HepG2 (cell line): ENCODE measurements at regions not wholly inside any gene's neighbourhood (a gene's known extent, or its start where the extent isn't known, plus 50 kb on each side); places are given as distances from the start of the nearest gene placed in this dataset.
"Not testable (repeated sequence)": the region's sequence is repeated elsewhere in the genome, so short reads cannot be mapped to it uniquely, and the experiment has no call there.

ENCODE experiments used
- ATAC-seq: fragments of 200-7000 bp; cut with Tn5 transposase; 3 replicates; pipeline ENCODE4 v1.9.1; 2020; ENCODE audit warnings: mild to moderate bottlenecking, moderate library complexity
- BruUV-seq: library from RNA; stranded (reverse); fragments of 400-500 nt; replicated peaks from 2 replicates; lab custom pipeline; 2021; lab: Mats Ljungman, UMichigan
- CTCF ChIA-PET: fragments of 300-600 bp; formaldehyde crosslinking; extraction: SDS; loops from one replicate; lab custom pipeline; 2021; ENCODE audit warnings: low total read pairs, inconsistent platforms, low intra/inter-chr PET ratio; lab: Yijun Ruan, JAX
- POLR2A ChIA-PET: fragments of 350-600 bp; sonication (Branson Sonifier 250); formaldehyde crosslinking; loops from one replicate; lab custom pipeline; 2020; ENCODE audit warnings: antibody characterized with exemption, inconsistent platforms; lab: Yijun Ruan, JAX
- DNase-seq: peaks from one replicate; pipeline ENCODE4 v3.0.0-alpha.2; 2015; ENCODE audit warnings: low spot score
- FAIRE-seq: peaks from 3 replicates; lab custom pipeline; 2011; peaks lifted over from hg19 to GRCh38; lab: Jason Lieb, UNC
- H2AFZ ChIP-seq: one replicate; pipeline ENCODE4 v1.6.1; 2011; ENCODE audit warnings: low read length, inconsistent platforms
- H3K27ac ChIP-seq: fragments of 300-600 bp; 3 replicates; pipeline ENCODE4 v1.8.0; 2011; ENCODE audit warnings: mixed run types, mild to moderate bottlenecking, mixed read lengths, low read length, inconsistent platforms; ENCODE audit not compliant: insufficient read depth; ENCODE audit errors: extremely low read length
- H3K27me3 ChIP-seq, 2 experiments: fragments of 200-600 bp in 1 of 2; 2 replicates in 1 of 2; 3 replicates in 1 of 2; pipeline versions ENCODE4 v1.6.0 to v1.8.0; 2011; ENCODE audit warnings: low read length in 2 of 2, mild to moderate bottlenecking in 2 of 2, moderate library complexity in 2 of 2, inconsistent platforms in 1 of 2; ENCODE audit not compliant: insufficient read depth in 2 of 2, control insufficient read depth in 1 of 2
- H3K36me3 ChIP-seq, 2 experiments: fragments of 200-600 bp in 1 of 2; replicated peaks in 1 of 2; 2 replicates in 1 of 2; 3 replicates in 1 of 2; pipeline versions ENCODE4 v1.5.1 to v1.8.0; 2011; ENCODE audit warnings: low read length in 2 of 2, inconsistent platforms in 1 of 2; ENCODE audit not compliant: insufficient read depth in 2 of 2, control insufficient read depth in 1 of 2
- H3K4me1 ChIP-seq: 2 replicates; pipeline ENCODE4 v1.5.1; 2012; ENCODE audit warnings: low read length, inconsistent platforms; ENCODE audit not compliant: insufficient read depth
- H3K4me2 ChIP-seq: 2 replicates; pipeline ENCODE4 v1.6.0; 2011; ENCODE audit warnings: low read depth, low read length, inconsistent platforms
- H3K4me3 ChIP-seq, 3 experiments: fragments of 200-600 bp in 1 of 3; sonication (generic), shearing (Covaris generic) in 1 of 3; replicated peaks in 1 of 3; 2 replicates each; pipeline ENCODE4 v1.5.1; 2011 to 2016; ENCODE audit warnings: low read length in 3 of 3, inconsistent platforms in 2 of 3, low read depth in 2 of 3, mild to moderate bottlenecking in 2 of 3, control low read depth in 1 of 3, mixed read lengths in 1 of 3; ENCODE audit not compliant: insufficient read depth in 1 of 3
- H3K79me2 ChIP-seq: one replicate; pipeline ENCODE4 v1.6.1; 2011; ENCODE audit warnings: low read length, inconsistent platforms; ENCODE audit not compliant: insufficient read depth
- H3K9ac ChIP-seq: 2 replicates; pipeline ENCODE4 v1.6.0; 2011; ENCODE audit warnings: mild to moderate bottlenecking, low read depth, low read length, inconsistent platforms; ENCODE audit not compliant: insufficient read depth
- H3K9me3 ChIP-seq: 2 replicates; pipeline ENCODE4 v1.5.1; 2012; ENCODE audit warnings: mild to moderate bottlenecking, low read length
- H4K20me1 ChIP-seq: 2 replicates; pipeline ENCODE4 v1.6.0; 2011; ENCODE audit warnings: inconsistent platforms, mild to moderate bottlenecking, low read length, moderate library complexity; ENCODE audit not compliant: insufficient read depth
- DMAP1 ChIP-seq: IDR thresholded peaks from 2 replicates; pipeline ENCODE4 v1.6.1; 2016
- HCFC1 ChIP-seq: fragments of 150-350 bp; IDR thresholded peaks from 2 replicates; pipeline ENCODE4 v1.6.1; 2014; ENCODE audit warnings: low read depth, low read length
- KAT7 ChIP-seq: IDR thresholded peaks from 2 replicates; pipeline ENCODE4 v1.6.1; 2018; ENCODE audit warnings: borderline replicate concordance, missing compliant biosample characterization
- RFX3 ChIP-seq: IDR thresholded peaks from 2 replicates; pipeline ENCODE4 v1.6.1; 2016; ENCODE audit warnings: missing biosample characterization, missing genetic modification reagents
- RNF2 ChIP-seq: fragments of 450-650 bp; conservative IDR thresholded peaks from 2 replicates; pipeline ENCODE4 v1.6.1; 2016; ENCODE audit warnings: low read depth
- SPEN ChIP-seq: sonication (generic); formaldehyde crosslinking; IDR thresholded peaks from 2 replicates; pipeline ENCODE4 v1.5.1; 2020; ENCODE audit warnings: low read depth, mild to moderate bottlenecking, missing genetic modification reagents
- ZKSCAN5 ChIP-seq: sonication (generic); formaldehyde crosslinking; IDR thresholded peaks from 2 replicates; pipeline ENCODE4 v1.5.1; 2020; ENCODE audit warnings: mild to moderate bottlenecking, missing genetic modification reagents
- ZMYM2 ChIP-seq: sonication (generic); formaldehyde crosslinking; IDR thresholded peaks from 2 replicates; pipeline ENCODE4 v1.8.0; 2022; ENCODE audit warnings: mild to moderate bottlenecking, missing genetic modification reagents
- ZNF782 ChIP-seq: sonication (generic); formaldehyde crosslinking; IDR thresholded peaks from 2 replicates; pipeline ENCODE4 v1.4.0; 2020; ENCODE audit warnings: missing genetic modification reagents, mild to moderate bottlenecking, borderline replicate concordance
- WGBS: methylation state at CpG from one replicate; pipeline ENCODE4 v1.1.6; 2017; ENCODE audit warnings: low lambda C conversion rate; 5-methylcytosine and 5-hydroxymethylcytosine counted together
- in situ Hi-C: cut with HindIII; loops from 2 replicates; pipeline ENCODE4 v1.10.0; 2017; ENCODE audit warnings: low pct_unique_long_range_greater_than_20kb; ENCODE audit not compliant: extremely low pct_ligation_motif_present
- intact Hi-C: fragments of 100-400 bp; cut with micrococcal nuclease; formaldehyde crosslinking; loops from one replicate; pipeline ENCODE4 v1.10.0; 2022; ENCODE audit not compliant: unreplicated experiment
- TF ChIP-seq, protein P1 (sequence below): sonication (generic); formaldehyde crosslinking; IDR thresholded peaks from 2 replicates; pipeline ENCODE4 v1.4.0; 2020; ENCODE audit warnings: mild to moderate bottlenecking, missing genetic modification reagents
- TF ChIP-seq, protein P2 (sequence below): sonication (generic); formaldehyde crosslinking; IDR thresholded peaks from 2 replicates; pipeline ENCODE4 v1.5.0; 2020; ENCODE audit warnings: missing genetic modification reagents
- TF ChIP-seq, protein P3 (sequence below): sonication (generic); formaldehyde crosslinking; IDR thresholded peaks from 2 replicates; pipeline ENCODE4 v1.9.0; 2021; ENCODE audit warnings: missing genetic modification reagents, borderline replicate concordance
- TF ChIP-seq, protein P4 (sequence below): sonication (generic); formaldehyde crosslinking; IDR thresholded peaks from 2 replicates; pipeline ENCODE4 v1.4.0; 2020; ENCODE audit warnings: missing genetic modification reagents

DNA sequence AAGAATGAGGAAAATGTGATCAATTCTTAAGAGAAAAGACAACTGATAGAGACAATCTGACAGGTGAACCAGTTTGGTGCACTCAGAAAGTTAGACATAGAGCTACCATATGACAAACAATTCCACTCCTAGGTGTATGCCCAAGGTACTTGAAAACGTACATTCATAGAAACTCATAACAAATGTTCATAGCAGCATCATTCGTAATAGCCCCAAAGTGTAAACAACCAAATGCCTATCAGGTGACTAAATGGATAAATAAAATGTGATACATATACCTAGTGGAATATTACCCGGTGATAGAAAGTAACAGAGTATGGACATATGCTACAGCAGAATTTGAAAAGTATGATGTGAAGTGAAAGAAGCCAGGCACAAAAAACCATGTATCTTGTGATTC, 149.3 kb upstream of the TRIB2 start (continued):
- TF ChIP-seq, protein P1, sequence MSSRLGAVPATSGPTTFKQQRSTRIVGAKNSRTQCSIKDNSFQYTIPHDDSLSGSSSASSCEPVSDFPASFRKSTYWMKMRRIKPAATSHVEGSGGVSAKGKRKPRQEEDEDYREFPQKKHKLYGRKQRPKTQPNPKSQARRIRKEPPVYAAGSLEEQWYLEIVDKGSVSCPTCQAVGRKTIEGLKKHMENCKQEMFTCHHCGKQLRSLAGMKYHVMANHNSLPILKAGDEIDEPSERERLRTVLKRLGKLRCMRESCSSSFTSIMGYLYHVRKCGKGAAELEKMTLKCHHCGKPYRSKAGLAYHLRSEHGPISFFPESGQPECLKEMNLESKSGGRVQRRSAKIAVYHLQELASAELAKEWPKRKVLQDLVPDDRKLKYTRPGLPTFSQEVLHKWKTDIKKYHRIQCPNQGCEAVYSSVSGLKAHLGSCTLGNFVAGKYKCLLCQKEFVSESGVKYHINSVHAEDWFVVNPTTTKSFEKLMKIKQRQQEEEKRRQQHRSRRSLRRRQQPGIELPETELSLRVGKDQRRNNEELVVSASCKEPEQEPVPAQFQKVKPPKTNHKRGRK (CRISPR knock-in tag): no peak
- TF ChIP-seq ZNF782 (CRISPR knock-in tag): no peak
- TF ChIP-seq SPEN (CRISPR knock-in tag): no peak
- no peak for TF ChIP-seq KAT7 (CRISPR knock-in tag)
- no peak for TF ChIP-seq HCFC1
- TF ChIP-seq, protein P2, sequence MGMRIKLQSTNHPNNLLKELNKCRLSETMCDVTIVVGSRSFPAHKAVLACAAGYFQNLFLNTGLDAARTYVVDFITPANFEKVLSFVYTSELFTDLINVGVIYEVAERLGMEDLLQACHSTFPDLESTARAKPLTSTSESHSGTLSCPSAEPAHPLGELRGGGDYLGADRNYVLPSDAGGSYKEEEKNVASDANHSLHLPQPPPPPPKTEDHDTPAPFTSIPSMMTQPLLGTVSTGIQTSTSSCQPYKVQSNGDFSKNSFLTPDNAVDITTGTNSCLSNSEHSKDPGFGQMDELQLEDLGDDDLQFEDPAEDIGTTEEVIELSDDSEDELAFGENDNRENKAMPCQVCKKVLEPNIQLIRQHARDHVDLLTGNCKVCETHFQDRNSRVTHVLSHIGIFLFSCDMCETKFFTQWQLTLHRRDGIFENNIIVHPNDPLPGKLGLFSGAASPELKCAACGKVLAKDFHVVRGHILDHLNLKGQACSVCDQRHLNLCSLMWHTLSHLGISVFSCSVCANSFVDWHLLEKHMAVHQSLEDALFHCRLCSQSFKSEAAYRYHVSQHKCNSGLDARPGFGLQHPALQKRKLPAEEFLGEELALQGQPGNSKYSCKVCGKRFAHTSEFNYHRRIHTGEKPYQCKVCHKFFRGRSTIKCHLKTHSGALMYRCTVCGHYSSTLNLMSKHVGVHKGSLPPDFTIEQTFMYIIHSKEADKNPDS (CRISPR knock-in tag): no peak
- TF ChIP-seq ZMYM2: no peak
- TF ChIP-seq, protein P3, sequence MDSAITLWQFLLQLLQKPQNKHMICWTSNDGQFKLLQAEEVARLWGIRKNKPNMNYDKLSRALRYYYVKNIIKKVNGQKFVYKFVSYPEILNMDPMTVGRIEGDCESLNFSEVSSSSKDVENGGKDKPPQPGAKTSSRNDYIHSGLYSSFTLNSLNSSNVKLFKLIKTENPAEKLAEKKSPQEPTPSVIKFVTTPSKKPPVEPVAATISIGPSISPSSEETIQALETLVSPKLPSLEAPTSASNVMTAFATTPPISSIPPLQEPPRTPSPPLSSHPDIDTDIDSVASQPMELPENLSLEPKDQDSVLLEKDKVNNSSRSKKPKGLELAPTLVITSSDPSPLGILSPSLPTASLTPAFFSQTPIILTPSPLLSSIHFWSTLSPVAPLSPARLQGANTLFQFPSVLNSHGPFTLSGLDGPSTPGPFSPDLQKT (CRISPR knock-in tag): no peak
- TF ChIP-seq DMAP1 (CRISPR knock-in tag): no peak
- TF ChIP-seq RFX3: no peak
- no peak for TF ChIP-seq ZKSCAN5
- no peak for TF ChIP-seq RNF2
- TF ChIP-seq, protein P4, sequence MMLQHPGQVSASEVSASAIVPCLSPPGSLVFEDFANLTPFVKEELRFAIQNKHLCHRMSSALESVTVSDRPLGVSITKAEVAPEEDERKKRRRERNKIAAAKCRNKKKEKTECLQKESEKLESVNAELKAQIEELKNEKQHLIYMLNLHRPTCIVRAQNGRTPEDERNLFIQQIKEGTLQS: no peak

DNA sequence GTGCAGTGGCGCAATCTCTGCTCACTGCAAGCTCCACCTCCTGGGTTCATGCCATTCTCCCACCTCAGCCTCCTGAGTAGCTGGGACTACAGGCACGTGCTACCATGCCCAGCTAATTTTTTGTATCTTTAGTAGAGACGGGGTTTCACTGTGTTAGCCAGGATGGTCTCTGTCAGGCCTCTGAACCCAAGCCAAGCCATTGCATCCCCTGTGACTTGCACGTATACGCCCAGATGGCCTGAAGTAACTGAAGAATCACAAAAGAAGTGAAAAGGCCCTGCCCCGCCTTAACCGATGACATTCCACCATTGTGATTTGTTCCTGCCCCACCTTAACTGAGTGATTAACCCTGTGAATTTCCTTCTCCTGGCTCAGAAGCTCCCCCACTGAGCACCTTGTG, 147.2 kb upstream of the TRIB2 start:
- ATAC-seq, FAIRE-seq: not testable (repeated sequence)

DNA sequence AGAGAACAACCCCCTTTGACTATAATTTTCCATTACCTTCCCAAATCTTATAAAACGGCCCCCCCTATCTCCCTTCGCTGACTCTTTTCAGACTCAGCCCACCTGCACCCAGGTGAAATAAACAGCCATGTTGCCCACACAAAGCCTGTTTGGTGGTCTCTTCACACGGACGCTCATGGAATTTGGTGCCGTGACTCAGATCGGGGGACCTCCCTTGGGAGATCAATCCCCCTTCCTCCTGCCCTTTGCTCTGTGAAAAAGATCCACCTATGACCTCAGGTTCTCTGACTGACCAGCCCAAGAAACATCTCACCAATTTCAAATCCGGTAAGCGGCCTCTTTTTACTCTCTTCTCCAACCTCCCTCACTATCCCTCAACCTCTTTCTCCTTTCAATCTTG, 146.8 kb upstream of the TRIB2 start:
- FAIRE-seq, H3K4me1 ChIP-seq, H3K79me2 ChIP-seq, H3K9me3 ChIP-seq, H3K4me3 ChIP-seq, CTCF ChIA-PET, H3K27me3 ChIP-seq, ATAC-seq, H3K27ac ChIP-seq, H3K4me2 ChIP-seq, DNase-seq, H4K20me1 ChIP-seq, H3K36me3 ChIP-seq, intact Hi-C loops, BruUV-seq, H3K9ac ChIP-seq, POLR2A ChIA-PET, in situ Hi-C loops, H2AFZ ChIP-seq: not testable (repeated sequence)
- WGBS: 60% methylated on average over 8 of the region's 8 CpGs

More for the DNA sequence above, 147.2 kb upstream of the TRIB2 start:
- H3K4me2 ChIP-seq, DNase-seq, H2AFZ ChIP-seq, POLR2A ChIA-PET, BruUV-seq, H3K9me3 ChIP-seq, in situ Hi-C loops, H3K4me1 ChIP-seq, H4K20me1 ChIP-seq, CTCF ChIA-PET, H3K79me2 ChIP-seq, H3K27ac ChIP-seq, H3K27me3 ChIP-seq, H3K9ac ChIP-seq, intact Hi-C loops, H3K4me3 ChIP-seq, H3K36me3 ChIP-seq: not testable (repeated sequence)
- WGBS: 68% methylated on average over 7 of the region's 7 CpGs
